Thyroid gland (tissue), 4 donors: ENCODE measurements at regions not wholly inside any gene's neighbourhood (a gene's known extent, or its start where the extent isn't known, plus 50 kb on each side); places are given as distances from the start of the nearest gene placed in this dataset.

Experiments
- POLR2A ChIP-seq, 2 donors: fragments of 450-650 bp; IDR thresholded peaks; one replicate each; pipeline ENCODE4 v1.6.1; 2017; ENCODE audit warnings: antibody characterized with exemption in 2 of 2, mild to moderate bottlenecking in 2 of 2, moderate library complexity in 1 of 2
- TF ChIP-seq, protein P1 (sequence below), 6 experiments: fragments of 200-600 bp in 3 of 6; fragments of 450-650 bp in 3 of 6; sonication (generic) in 3 of 6; IDR thresholded peaks; one replicate each; pipeline ENCODE4 v1.5.1; 2016 to 2019; ENCODE audit warnings: antibody characterized with exemption in 6 of 6, mild to moderate bottlenecking in 2 of 6, inconsistent platforms in 1 of 6, moderate library complexity in 1 of 6

- no peak for TF ChIP-seq POLR2A (IDR thresholded peaks at IDR 0.05)
- TF ChIP-seq, protein P1, sequence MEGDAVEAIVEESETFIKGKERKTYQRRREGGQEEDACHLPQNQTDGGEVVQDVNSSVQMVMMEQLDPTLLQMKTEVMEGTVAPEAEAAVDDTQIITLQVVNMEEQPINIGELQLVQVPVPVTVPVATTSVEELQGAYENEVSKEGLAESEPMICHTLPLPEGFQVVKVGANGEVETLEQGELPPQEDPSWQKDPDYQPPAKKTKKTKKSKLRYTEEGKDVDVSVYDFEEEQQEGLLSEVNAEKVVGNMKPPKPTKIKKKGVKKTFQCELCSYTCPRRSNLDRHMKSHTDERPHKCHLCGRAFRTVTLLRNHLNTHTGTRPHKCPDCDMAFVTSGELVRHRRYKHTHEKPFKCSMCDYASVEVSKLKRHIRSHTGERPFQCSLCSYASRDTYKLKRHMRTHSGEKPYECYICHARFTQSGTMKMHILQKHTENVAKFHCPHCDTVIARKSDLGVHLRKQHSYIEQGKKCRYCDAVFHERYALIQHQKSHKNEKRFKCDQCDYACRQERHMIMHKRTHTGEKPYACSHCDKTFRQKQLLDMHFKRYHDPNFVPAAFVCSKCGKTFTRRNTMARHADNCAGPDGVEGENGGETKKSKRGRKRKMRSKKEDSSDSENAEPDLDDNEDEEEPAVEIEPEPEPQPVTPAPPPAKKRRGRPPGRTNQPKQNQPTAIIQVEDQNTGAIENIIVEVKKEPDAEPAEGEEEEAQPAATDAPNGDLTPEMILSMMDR (IDR thresholded peaks at IDR 0.05), result no peak
These were observed 253.9 kb upstream of the HES1 start for GRCh38 chr3:193882091-193882490.
